GM23338 (cell line): ENCODE measurements at regions not wholly inside any gene's neighbourhood (a gene's known extent, or its start where the extent isn't known, plus 50 kb on each side); places are given as distances from the start of the nearest gene placed in this dataset.

ENCODE experiments used
- EZH2 ChIP-seq: fragments of 200-600 bp; sonication (generic); IDR thresholded peaks from one replicate; pipeline ENCODE4 v1.8.0; 2017; ENCODE audit warnings: antibody characterized with exemption, mild to moderate bottlenecking, low read depth; ENCODE audit not compliant: unreplicated experiment
- EZH2phosphoT487 ChIP-seq: fragments of 200-600 bp; sonication (generic); IDR thresholded peaks from one replicate; pipeline ENCODE4 v1.8.1; 2018; ENCODE audit warnings: antibody characterized with exemption; ENCODE audit not compliant: unreplicated experiment
- TF ChIP-seq, protein P1 (sequence below), 2 experiments: fragments of 200-600 bp in 1 of 2; sonication (generic) in 1 of 2; conservative IDR thresholded peaks; 2 replicates each; pipeline versions ENCODE4 v1.5.1 to v1.6.1; 2016 to 2017; ENCODE audit warnings: antibody characterized with exemption in 2 of 2, low read depth in 2 of 2, mild to moderate bottlenecking in 2 of 2, moderate library complexity in 1 of 2

DNA sequence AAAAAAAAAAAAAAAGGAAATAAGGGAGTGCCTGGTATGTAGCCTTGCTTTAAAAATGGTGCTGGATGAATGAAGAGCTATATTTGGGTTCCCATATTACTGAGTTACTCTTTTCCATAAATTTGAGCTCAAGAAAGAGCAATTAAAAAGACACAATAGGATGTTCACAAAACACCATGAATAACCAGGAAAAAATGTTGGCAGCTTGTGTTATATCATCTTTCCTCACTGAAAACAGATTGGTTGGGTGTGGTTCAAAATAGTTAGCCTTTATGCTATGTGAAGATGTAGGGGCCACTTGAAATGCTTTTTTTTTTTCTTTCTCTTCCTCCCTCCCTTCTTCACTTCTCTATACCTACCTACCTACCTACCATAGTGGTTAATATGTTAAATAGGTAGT lies 256.9 kb downstream of the STK31 start:
- TF ChIP-seq, protein P1, sequence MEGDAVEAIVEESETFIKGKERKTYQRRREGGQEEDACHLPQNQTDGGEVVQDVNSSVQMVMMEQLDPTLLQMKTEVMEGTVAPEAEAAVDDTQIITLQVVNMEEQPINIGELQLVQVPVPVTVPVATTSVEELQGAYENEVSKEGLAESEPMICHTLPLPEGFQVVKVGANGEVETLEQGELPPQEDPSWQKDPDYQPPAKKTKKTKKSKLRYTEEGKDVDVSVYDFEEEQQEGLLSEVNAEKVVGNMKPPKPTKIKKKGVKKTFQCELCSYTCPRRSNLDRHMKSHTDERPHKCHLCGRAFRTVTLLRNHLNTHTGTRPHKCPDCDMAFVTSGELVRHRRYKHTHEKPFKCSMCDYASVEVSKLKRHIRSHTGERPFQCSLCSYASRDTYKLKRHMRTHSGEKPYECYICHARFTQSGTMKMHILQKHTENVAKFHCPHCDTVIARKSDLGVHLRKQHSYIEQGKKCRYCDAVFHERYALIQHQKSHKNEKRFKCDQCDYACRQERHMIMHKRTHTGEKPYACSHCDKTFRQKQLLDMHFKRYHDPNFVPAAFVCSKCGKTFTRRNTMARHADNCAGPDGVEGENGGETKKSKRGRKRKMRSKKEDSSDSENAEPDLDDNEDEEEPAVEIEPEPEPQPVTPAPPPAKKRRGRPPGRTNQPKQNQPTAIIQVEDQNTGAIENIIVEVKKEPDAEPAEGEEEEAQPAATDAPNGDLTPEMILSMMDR (conservative IDR thresholded peaks at IDR 0.05; ENCODE audit: low read depth in 2 of 2): no peak
- no peak for TF ChIP-seq EZH2phosphoT487
- TF ChIP-seq EZH2: no peak
